HG03439 (cell line): ENCODE measurements at regions not wholly inside any gene's neighbourhood (a gene's known extent, or its start where the extent isn't known, plus 50 kb on each side); places are given as distances from the start of the nearest gene placed in this dataset.

Experiments used
- ATAC-seq: cut with Tn5 transposase; IDR thresholded peaks from one replicate; pipeline ENCODE4 v1.9.1; 2021; ENCODE audit warnings: mild to moderate bottlenecking, moderate library complexity; ENCODE audit not compliant: unreplicated experiment

DNA sequence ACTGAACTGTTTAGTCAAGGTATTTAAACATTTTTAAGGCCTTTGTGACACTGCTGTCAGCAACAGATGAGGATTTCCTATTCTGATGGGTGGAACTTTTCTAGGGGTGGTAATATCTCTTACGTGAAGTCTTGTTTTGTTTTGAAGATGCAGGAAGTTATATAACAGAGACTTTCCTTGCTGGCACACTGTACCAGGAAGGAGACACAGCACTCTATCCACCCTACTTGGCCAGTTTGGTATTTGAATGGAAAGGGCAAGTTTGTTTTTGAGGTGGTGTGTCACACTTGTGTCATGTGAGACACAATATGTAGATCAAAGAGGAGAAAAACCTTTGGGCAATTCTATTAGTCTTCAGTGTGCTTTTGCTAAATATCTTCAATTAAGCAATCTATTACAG is 51.6 kb upstream of the SRP54 start:
- peak; percentile 48 for ATAC-seq

GRCh38 chr14:34930591-34931091 is 52.2 kb upstream of the SRP54 start:
- peak; percentile 64 for ATAC-seq

GRCh38 chr14:34926552-34926951 is 51.4 kb upstream of the BAZ1A start:
- ATAC-seq, result no peak
